ENCODE measurements at regions not wholly inside any gene's neighbourhood (a gene's known extent, or its start where the extent isn't known, plus 50 kb on each side); places are given as distances from the start of the nearest gene placed in this dataset.

DNA sequence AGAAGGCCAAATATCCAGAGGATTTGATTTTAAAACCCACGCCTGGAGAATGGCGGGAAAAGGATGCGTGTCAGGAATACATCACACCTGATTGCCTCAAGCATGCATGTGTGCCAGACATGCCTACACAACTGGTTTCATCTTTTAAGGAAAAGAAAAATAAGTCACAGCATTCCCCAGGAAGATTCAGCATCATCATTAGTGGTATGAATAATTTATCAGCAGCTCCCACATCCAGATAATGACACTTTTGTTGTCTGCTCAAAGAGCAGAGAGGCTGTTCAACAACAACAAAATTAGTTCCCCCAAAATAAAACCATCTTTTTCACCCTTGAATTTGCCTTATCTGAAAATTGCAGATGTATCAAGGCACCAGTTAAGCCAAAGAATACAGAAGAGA, 328.6 kb upstream of the C1orf87 start:
- DNase-seq (ENCODE audit: low read depth), result no peak
- H3K4me3 ChIP-seq (ENCODE audit: control insufficient read depth, low read depth, low read length), result no peak overlapping the region
- TF ChIP-seq, protein P1, sequence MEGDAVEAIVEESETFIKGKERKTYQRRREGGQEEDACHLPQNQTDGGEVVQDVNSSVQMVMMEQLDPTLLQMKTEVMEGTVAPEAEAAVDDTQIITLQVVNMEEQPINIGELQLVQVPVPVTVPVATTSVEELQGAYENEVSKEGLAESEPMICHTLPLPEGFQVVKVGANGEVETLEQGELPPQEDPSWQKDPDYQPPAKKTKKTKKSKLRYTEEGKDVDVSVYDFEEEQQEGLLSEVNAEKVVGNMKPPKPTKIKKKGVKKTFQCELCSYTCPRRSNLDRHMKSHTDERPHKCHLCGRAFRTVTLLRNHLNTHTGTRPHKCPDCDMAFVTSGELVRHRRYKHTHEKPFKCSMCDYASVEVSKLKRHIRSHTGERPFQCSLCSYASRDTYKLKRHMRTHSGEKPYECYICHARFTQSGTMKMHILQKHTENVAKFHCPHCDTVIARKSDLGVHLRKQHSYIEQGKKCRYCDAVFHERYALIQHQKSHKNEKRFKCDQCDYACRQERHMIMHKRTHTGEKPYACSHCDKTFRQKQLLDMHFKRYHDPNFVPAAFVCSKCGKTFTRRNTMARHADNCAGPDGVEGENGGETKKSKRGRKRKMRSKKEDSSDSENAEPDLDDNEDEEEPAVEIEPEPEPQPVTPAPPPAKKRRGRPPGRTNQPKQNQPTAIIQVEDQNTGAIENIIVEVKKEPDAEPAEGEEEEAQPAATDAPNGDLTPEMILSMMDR (conservative IDR thresholded peaks at IDR 0.05; ENCODE audit: control insufficient read depth, insufficient read depth, low read depth, low read length), result no peak

DNA sequence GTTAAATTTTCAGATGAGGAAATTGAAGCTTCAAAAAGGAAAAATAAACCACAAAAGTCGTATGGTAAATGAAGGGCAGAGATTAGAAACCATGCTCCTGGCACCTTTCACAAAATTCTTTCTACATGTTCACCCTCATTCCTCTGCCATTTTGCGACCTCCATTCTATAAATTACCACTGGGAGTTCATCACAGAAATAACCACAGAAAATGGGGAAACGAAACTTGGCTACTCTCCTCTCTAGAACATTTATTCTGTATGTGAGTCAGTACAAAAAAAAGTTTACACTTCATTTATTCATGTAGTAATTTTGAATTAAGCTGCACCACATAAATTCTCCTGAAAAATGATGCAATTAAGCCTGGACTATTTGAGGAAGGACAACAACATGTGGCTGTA, 320.9 kb upstream of the C1orf87 start:
- H3K4me3 ChIP-seq (ENCODE audit: control insufficient read depth, low read depth, low read length), result no peak overlapping the region
- peak; percentile 4 for DNase-seq (ENCODE audit: low read depth)
- TF ChIP-seq, protein P1 (conservative IDR thresholded peaks at IDR 0.05; ENCODE audit: control insufficient read depth, insufficient read depth, low read depth, low read length), result no peak

DNA sequence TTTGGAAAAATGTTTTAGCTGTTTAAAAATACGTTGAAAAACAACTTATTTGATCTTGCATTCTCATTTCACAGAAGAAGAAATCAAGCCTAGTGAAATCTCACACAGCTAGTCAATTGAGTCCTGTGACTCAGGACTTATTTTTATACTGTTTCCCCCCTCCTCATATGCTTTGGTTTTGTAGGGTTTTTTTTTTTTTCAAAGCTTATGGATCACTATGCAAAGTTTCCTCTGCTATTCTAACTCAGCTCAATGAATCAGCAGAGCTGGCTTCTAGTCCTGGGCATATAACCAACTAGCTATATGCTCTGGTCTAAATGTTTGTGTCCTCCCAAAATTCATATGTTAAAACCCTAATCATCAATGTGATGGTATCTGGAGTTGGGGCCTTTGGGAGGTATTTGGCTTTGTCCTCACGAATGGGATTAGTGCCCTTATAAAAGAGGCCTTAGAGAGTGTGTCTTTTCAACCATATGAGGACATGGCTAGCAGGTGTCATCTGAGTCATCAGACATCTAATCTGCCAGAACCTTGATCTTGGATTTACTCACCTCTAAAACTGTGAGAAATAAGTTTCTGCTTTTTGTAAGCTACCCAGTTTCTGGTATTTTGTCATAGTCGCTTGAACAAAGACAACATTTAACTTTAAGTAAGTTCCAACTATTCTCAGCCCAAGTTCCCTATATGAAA, 317.2 kb upstream of the C1orf87 start:
- TF ChIP-seq, protein P1 (conservative IDR thresholded peaks at IDR 0.05; ENCODE audit: control insufficient read depth, insufficient read depth, low read depth, low read length), result no peak
- DNase-seq (ENCODE audit: low read depth), result no peak
- H3K4me3 ChIP-seq (ENCODE audit: control insufficient read depth, low read depth, low read length), result no peak overlapping the region

DNA sequence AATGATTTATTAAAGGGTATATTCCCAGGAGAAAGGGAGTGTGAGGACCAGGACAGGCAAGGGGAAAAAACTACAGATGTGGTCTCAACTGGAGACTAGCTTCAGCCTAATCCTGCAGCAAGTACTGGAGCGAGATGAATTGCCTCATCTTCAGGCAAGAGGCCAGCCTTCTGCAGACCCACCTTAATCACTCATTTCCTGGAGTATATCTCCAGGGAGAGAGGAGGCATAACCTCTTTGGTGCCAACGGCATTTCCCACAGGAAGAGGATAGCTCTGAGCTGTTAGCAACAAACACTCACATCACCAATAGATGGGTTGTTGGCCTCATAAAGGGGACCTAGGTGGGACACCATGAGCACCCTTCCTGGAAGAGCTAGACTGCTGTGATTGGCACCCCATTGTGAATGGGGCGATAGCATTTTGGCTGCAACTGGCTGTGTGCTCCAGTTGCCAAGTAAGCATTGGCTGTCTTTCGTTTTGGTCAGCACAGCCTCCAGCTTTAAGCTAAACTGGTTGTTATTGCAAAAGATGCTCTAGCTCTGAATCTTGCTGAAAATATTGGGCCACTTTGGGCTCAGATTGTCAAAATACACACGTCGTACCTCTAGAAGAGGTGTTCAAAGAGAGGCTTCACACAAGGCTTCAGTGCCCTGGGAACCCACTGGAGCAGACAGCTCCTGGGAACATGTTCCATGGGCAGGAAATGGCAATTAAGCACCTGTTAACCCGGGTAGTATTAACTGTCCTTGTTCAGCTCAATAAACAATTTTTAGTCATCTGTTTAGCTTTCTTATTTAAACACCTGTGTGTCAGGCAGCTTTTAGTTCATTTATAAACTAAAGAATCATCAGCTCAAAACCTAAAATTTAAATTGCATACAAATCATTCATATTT, 314.8 kb upstream of the C1orf87 start:
- H3K4me3 ChIP-seq (ENCODE audit: control insufficient read depth, low read depth, low read length), result no peak overlapping the region
- peak; percentile 29 for DNase-seq (ENCODE audit: low read depth)
- TF ChIP-seq, protein P1 (conservative IDR thresholded peaks at IDR 0.05; ENCODE audit: control insufficient read depth, insufficient read depth, low read depth, low read length), result no peak

DNA sequence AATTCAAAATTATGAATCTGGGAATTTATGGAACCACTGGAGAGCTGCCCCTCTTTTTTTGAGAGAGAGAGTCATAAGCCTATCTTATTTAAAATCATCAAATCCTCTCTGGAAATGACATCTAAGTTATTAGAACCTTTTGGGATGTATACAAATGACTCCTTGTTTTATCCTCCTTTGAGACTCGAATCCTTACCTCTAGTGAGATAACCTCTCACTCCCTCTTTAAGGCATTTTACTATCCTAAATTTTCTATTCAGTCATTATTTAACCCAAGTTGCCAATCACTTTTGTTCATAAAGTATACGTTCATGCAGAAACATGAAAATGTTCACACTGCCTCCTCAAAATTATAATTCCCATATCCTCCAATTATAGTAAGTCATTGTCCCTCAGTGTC, 313.6 kb upstream of the C1orf87 start:
- no peak overlapping the region for H3K4me3 ChIP-seq (ENCODE audit: control insufficient read depth, low read depth, low read length)
- TF ChIP-seq, protein P1 (conservative IDR thresholded peaks at IDR 0.05; ENCODE audit: control insufficient read depth, insufficient read depth, low read depth, low read length), result no peak
- DNase-seq (ENCODE audit: low read depth), result no peak

DNA sequence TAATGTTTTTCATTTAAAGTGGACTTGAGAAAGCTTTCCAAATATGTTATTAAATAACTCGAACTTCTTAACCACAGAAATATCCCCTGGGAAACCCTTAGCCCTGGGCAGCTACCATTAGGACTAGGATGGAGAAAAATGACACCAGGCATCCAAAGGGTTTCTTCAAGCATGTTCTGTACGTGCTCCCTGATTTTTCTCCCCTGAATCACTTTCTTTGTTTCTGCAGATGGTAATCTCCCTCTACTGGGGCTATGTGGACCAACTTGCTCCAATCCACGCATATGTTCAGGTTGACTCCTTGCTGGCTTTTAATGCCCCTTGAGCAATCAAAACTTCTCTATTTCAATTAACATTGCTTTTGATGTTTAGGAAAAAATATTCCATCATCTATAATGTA, 312.7 kb upstream of the C1orf87 start:
- no peak for DNase-seq (ENCODE audit: low read depth)
- TF ChIP-seq, protein P1 (conservative IDR thresholded peaks at IDR 0.05; ENCODE audit: control insufficient read depth, insufficient read depth, low read depth, low read length), result no peak

More for the DNA sequence above, 312.7 kb upstream of the C1orf87 start:
- no peak overlapping the region for H3K4me3 ChIP-seq (ENCODE audit: control insufficient read depth, low read depth, low read length)

All from fibroblast of mammary gland (primary cell).